Esophagus muscularis mucosa (tissue), 4 donors: ENCODE measurements at regions not wholly inside any gene's neighbourhood (a gene's known extent, or its start where the extent isn't known, plus 50 kb on each side); places are given as distances from the start of the nearest gene placed in this dataset.

Experiments used
- DNase-seq: peaks from one replicate; pipeline ENCODE4 v3.0.0-alpha.2; 2017; ENCODE audit errors: extremely low spot score
- H3K27ac ChIP-seq, 4 donors: fragments of 200-600 bp; sonication (generic); replicated peaks in 1 of 4; 1 replicate in 3 of 4; 2 replicates in 1 of 4; pipeline ENCODE4 v1.5.1; 2016 to 2019; ENCODE audit warnings: mild to moderate bottlenecking in 1 of 4
- H3K27me3 ChIP-seq, 4 donors: fragments of 200-600 bp; sonication (generic); one replicate each; pipeline versions ENCODE4 v1.5.1 to v1.6.0; 2016 to 2019
- H3K36me3 ChIP-seq, 4 donors: fragments of 200-600 bp; sonication (generic); one replicate each; pipeline ENCODE4 v1.5.1; 2016 to 2019
- H3K4me1 ChIP-seq, 4 donors: fragments of 200-600 bp; sonication (generic); one replicate each; pipeline ENCODE4 v1.5.1; 2016 to 2019
- H3K4me3 ChIP-seq, 4 donors: fragments of 200-600 bp; sonication (generic); 1 replicate in 2 of 4; 2 replicates in 2 of 4; pipeline ENCODE4 v1.5.1; 2016 to 2019; ENCODE audit warnings: mild to moderate bottlenecking in 4 of 4, moderate library complexity in 1 of 4
- H3K9me3 ChIP-seq, 4 donors: fragments of 200-600 bp; sonication (generic); 1 replicate in 3 of 4; 2 replicates in 1 of 4; pipeline ENCODE4 v1.5.1; 2016 to 2019
- EP300 ChIP-seq: sonication (generic); formaldehyde crosslinking; IDR thresholded peaks from one replicate; pipeline ENCODE4 v1.6.1; 2017; ENCODE audit warnings: antibody characterized with exemption
- POLR2A ChIP-seq: fragments of 450-650 bp; IDR thresholded peaks from one replicate; pipeline ENCODE4 v1.6.1; 2017; ENCODE audit warnings: antibody characterized with exemption, moderate library complexity, mild to moderate bottlenecking, low read depth
- POLR2AphosphoS5 ChIP-seq, 2 donors: sonication (generic); formaldehyde crosslinking; IDR thresholded peaks; one replicate each; pipeline ENCODE4 v1.6.1; 2017; ENCODE audit warnings: antibody characterized with exemption in 2 of 2
- WGBS: methylation state at CpG from one replicate; pipeline ENCODE4 v1.1.5; 2018; 5-methylcytosine and 5-hydroxymethylcytosine counted together
- intact Hi-C: fragments of 100-400 bp; cut with DNase I; formaldehyde crosslinking; loops from one replicate; pipeline ENCODE4 v1.15.1; 2023
- TF ChIP-seq, protein P1 (sequence below), 3 experiments: fragments of 200-600 bp in 2 of 3; fragments of 450-650 bp in 1 of 3; sonication (generic) in 2 of 3; IDR thresholded peaks; one replicate each; pipeline ENCODE4 v1.5.1; 2017 to 2019; ENCODE audit warnings: antibody characterized with exemption in 3 of 3, mild to moderate bottlenecking in 2 of 3, moderate library complexity in 1 of 3

DNA sequence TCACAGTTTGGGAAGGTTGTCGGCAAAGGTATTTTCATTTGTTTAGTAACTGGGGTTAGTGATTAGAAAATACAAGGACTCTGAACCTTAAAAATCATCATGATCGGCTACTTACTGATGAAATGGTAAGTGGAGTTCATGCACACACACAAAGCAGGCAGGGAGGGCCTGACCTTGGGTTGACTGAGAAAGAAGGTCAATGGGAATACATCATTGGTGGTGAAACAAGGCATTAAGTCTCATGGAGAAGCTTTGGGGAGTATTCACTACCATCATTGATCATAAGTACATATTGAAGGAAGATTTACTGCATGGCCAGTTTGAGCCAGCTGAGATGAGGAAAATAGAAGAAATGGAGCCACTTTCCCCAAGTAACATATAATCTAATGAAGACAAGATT is 74.4 kb downstream of the LUZP4 start:
- 91% methylated on average over 2 of the region's 2 CpGs for WGBS
- DNase-seq = no peak
- Histone ChIP-seq H3K36me3 (no peaks in the 10 kb centered on the region), H3K9me3 (no peaks in the 10 kb centered on the region), H3K27me3 (no peaks in the 10 kb centered on the region), H3K4me1 (peaks cover 0 to 25% (median 14%) of the 10 kb centered on the region in 4 donors), H3K4me3 (no peak overlapping the region), H3K27ac (no peak overlapping the region)
- intact Hi-C loops = no loop called here
- TF ChIP-seq, protein P1, sequence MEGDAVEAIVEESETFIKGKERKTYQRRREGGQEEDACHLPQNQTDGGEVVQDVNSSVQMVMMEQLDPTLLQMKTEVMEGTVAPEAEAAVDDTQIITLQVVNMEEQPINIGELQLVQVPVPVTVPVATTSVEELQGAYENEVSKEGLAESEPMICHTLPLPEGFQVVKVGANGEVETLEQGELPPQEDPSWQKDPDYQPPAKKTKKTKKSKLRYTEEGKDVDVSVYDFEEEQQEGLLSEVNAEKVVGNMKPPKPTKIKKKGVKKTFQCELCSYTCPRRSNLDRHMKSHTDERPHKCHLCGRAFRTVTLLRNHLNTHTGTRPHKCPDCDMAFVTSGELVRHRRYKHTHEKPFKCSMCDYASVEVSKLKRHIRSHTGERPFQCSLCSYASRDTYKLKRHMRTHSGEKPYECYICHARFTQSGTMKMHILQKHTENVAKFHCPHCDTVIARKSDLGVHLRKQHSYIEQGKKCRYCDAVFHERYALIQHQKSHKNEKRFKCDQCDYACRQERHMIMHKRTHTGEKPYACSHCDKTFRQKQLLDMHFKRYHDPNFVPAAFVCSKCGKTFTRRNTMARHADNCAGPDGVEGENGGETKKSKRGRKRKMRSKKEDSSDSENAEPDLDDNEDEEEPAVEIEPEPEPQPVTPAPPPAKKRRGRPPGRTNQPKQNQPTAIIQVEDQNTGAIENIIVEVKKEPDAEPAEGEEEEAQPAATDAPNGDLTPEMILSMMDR (IDR thresholded peaks at IDR 0.05) = no peak
- no peak for TF ChIP-seq POLR2AphosphoS5 (IDR thresholded peaks at IDR 0.05)
- no peak for TF ChIP-seq EP300
- no peak for TF ChIP-seq POLR2A

DNA sequence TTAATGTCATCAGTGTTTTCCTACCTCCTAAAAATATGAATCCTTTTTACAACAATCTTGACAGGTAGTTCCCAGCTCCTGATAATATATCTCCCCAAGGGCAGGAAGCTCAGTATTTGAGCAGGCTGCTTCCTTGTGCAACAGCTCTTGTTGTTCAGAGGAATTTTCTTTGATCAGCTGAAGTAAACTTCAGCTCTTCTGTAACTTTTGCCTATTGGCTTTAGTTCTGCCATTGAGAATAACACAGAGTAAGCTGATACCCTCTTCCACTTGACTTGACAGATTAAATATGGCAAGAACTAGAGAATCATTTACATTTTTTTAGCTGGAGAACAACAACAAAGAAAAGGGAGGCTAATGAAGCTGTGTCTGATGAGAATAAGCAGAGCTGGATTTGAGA is 75.2 kb downstream of the LUZP4 start:
- Histone ChIP-seq H3K27me3 (no peaks in the 10 kb centered on the region), H3K9me3 (no peaks in the 10 kb centered on the region), H3K36me3 (no peaks in the 10 kb centered on the region), H3K27ac (peak overlapping the region in 1 of 4 donors; percentile 3), H3K4me3 (no peak overlapping the region), H3K4me1 (peaks cover 0 to 29% (median 15%) of the 10 kb centered on the region in 4 donors)
- intact Hi-C loops = no loop called here
- TF ChIP-seq, protein P1 (IDR thresholded peaks at IDR 0.05) = no peak
- no peak for TF ChIP-seq EP300
- DNase-seq = no peak

DNA sequence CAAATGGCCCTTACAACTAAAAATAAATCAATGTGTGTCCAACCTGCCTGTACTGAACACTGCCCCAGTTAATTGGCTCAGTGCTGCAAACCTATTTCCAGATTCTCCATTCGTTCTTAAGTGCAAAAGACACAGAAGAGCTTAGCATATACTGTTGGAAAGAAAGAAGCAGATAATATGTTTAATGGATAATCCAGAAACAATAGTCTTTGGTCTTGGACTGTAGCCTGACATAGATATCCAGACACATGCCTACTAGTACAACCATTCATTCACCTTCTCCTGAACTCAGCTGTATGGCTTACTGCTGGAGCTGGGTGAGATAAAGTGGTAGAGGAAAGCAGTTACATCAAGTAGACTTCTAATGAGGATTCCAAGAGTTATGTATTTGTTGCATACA is 77.0 kb downstream of the LUZP4 start:
- Histone ChIP-seq H3K27me3 (no peaks in the 10 kb centered on the region), H3K4me1 (peaks cover 0 to 32% (median 18%) of the 10 kb centered on the region in 4 donors), H3K9me3 (no peaks in the 10 kb centered on the region), H3K4me3 (no peak overlapping the region), H3K36me3 (no peaks in the 10 kb centered on the region), H3K27ac (no peak overlapping the region)
- 0% methylated on average over 1 of the region's 1 CpG for WGBS
- intact Hi-C loops = no loop called here
- DNase-seq = no peak
- TF ChIP-seq POLR2A (no peak), EP300 (no peak), POLR2AphosphoS5 (IDR thresholded peaks at IDR 0.05) (no peak)
- TF ChIP-seq, protein P1 (IDR thresholded peaks at IDR 0.05) = no peak

DNA sequence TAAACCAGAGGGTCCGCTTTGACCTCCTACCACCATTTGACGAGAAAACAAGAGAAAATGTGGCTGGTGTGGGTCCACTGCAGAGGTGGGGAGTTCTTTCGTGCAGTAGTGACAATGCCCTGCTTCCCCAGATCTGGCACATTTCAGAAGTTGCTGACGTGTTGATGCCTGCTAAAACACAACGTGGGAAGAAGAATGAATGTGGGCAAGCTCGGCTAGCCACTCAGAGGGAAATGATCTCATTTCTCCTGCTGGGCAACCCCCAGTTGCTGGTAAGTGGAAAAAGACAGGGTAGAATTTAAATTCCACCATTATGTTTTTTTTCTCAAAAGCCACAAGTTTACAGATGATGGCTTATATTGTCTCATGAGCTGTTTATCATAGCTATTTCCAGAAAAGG is 77.9 kb downstream of the LUZP4 start:
- Histone ChIP-seq H3K27ac (no peak overlapping the region), H3K4me1 (peaks cover 0 to 40% (median 24%) of the 10 kb centered on the region in 4 donors), H3K9me3 (no peaks in the 10 kb centered on the region), H3K4me3 (no peak overlapping the region), H3K36me3 (no peaks in the 10 kb centered on the region), H3K27me3 (no peaks in the 10 kb centered on the region)
- intact Hi-C loops = no loop called here
- 42% methylated on average over 6 of the region's 6 CpGs for WGBS
- DNase-seq = no peak
- TF ChIP-seq POLR2AphosphoS5 (IDR thresholded peaks at IDR 0.05) (no peak), POLR2A (no peak), EP300 (no peak)
- TF ChIP-seq, protein P1 (IDR thresholded peaks at IDR 0.05) = no peak

DNA sequence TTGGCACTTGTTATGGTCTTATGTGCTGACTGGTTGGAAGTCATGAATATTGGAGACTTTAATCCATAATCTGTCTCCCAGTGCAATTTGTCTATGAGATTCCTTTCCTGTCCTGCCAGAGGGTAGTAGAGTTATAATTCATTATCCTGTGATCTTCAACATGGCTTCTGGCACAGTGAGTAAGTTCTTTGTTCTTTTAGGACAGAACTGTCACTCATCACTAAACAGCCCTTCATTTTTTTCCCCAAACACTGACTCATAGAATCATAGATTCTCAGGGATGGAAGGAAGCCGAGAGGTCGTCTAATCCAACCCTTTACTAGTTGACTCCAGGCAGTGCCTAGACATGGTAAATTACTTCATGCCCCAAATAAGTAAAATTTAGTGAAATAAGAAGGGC is 78.4 kb downstream of the LUZP4 start:
- DNase-seq = no peak
- TF ChIP-seq POLR2AphosphoS5 (IDR thresholded peaks at IDR 0.05) (no peak), EP300 (no peak), POLR2A (no peak)
- TF ChIP-seq, protein P1 (IDR thresholded peaks at IDR 0.05) = no peak
- peaks cover 0 to 45% (median 27%) of the 10 kb centered on the region in 4 donors for H3K4me1 ChIP-seq
- H3K27ac ChIP-seq = no peak overlapping the region
- H3K9me3 ChIP-seq = no peaks in the 10 kb centered on the region
- no peaks in the 10 kb centered on the region for H3K27me3 ChIP-seq
- no peak overlapping the region for H3K4me3 ChIP-seq
- WGBS = 70% methylated on average over 2 of the region's 2 CpGs
- intact Hi-C loops = no loop called here
- H3K36me3 ChIP-seq = no peaks in the 10 kb centered on the region
